Naive thymus-derived CD4-positive, alpha-beta T cell (primary cell): ENCODE measurements at regions not wholly inside any gene's neighbourhood (a gene's known extent, or its start where the extent isn't known, plus 50 kb on each side); places are given as distances from the start of the nearest gene placed in this dataset.

Experiments
- ATAC-seq: fragments of 150-1000 bp; cut with Tn5 transposase; 2 replicates; pipeline ENCODE4 v1.10.0; 2021; ENCODE audit warnings: mild to moderate bottlenecking, moderate library complexity
- CTCF ChIA-PET: fragments of 350-600 bp; sonication (Branson Sonifier 250); formaldehyde crosslinking; loops from one replicate; lab custom pipeline; 2021; ENCODE audit warnings: antibody characterized with exemption; lab: Charles Lee
- POLR2A ChIA-PET: fragments of 350-600 bp; sonication (Branson Sonifier 250); formaldehyde crosslinking; loops from one replicate; lab custom pipeline; 2021; ENCODE audit warnings: antibody characterized with exemption, inconsistent platforms; lab: Charles Lee
- DNase-seq, 9 donors: peaks; one replicate each; pipeline versions ENCODE4 v3.0.0 to v3.0.0-alpha.2; 2020 to 2022; ENCODE audit warnings: mixed read lengths in 1 of 9
- H3K27ac ChIP-seq: one replicate; pipeline ENCODE4 v1.7.0; 2013; ENCODE audit warnings: mild to moderate bottlenecking, low read depth, low read length, moderate library complexity
- H3K27me3 ChIP-seq, 2 donors: one replicate each; pipeline ENCODE4 v1.7.0; 2013; ENCODE audit warnings: low read length in 2 of 2, mild to moderate bottlenecking in 2 of 2, moderate library complexity in 2 of 2; ENCODE audit not compliant: control insufficient read depth in 2 of 2, insufficient read depth in 2 of 2
- H3K36me3 ChIP-seq, 3 experiments: 1 replicate in 2 of 3; 2 replicates in 1 of 3; pipeline ENCODE4 v1.7.0; 2013; ENCODE audit warnings: low read length in 3 of 3, mild to moderate bottlenecking in 3 of 3, moderate library complexity in 1 of 3; ENCODE audit not compliant: insufficient read depth in 3 of 3, control insufficient read depth in 2 of 3
- H3K4me1 ChIP-seq, 2 donors: one replicate each; pipeline ENCODE4 v1.7.0; 2013; ENCODE audit warnings: low read length in 2 of 2, mild to moderate bottlenecking in 2 of 2, moderate library complexity in 1 of 2; ENCODE audit not compliant: control insufficient read depth in 2 of 2, insufficient read depth in 2 of 2
- H3K4me3 ChIP-seq: 2 replicates; pipeline ENCODE4 v1.7.0; 2013; ENCODE audit warnings: mild to moderate bottlenecking, low read length
- H3K9me3 ChIP-seq, 3 experiments: 1 replicate in 2 of 3; 2 replicates in 1 of 3; pipeline ENCODE4 v1.7.0; 2013; ENCODE audit warnings: low read length in 3 of 3; ENCODE audit not compliant: control insufficient read depth in 2 of 3
- H3K27ac Mint-ChIP-seq, 9 donors: one replicate each; pipeline ENCODE4 v1.8.0; 2020 to 2022; ENCODE audit warnings: mixed read lengths in 9 of 9, mild to moderate bottlenecking in 8 of 9, moderate library complexity in 5 of 9, inconsistent platforms in 2 of 9
- H3K27me3 Mint-ChIP-seq, 5 donors: one replicate each; pipeline ENCODE4 v1.8.0; 2021 to 2022; ENCODE audit warnings: mixed read lengths in 5 of 5, mild to moderate bottlenecking in 1 of 5
- H3K36me3 Mint-ChIP-seq, 5 donors: one replicate each; pipeline ENCODE4 v1.8.0; 2020 to 2022; ENCODE audit warnings: mixed read lengths in 5 of 5, mild to moderate bottlenecking in 3 of 5, inconsistent platforms in 1 of 5
- H3K4me1 Mint-ChIP-seq, 7 donors: one replicate each; pipeline ENCODE4 v1.8.0; 2020 to 2022; ENCODE audit warnings: mixed read lengths in 7 of 7, mild to moderate bottlenecking in 3 of 7, inconsistent platforms in 1 of 7
- H3K4me3 Mint-ChIP-seq, 10 donors: one replicate each; pipeline ENCODE4 v1.8.0; 2020 to 2022; ENCODE audit warnings: mild to moderate bottlenecking in 10 of 10, mixed read lengths in 10 of 10, moderate library complexity in 6 of 10, inconsistent platforms in 2 of 10
- H3K9me3 Mint-ChIP-seq, 11 donors: one replicate each; pipeline ENCODE4 v1.8.0; 2020 to 2022; ENCODE audit warnings: mixed read lengths in 11 of 11, mild to moderate bottlenecking in 4 of 11, inconsistent platforms in 1 of 11, moderate library complexity in 1 of 11
- intact Hi-C, 2 donors: fragments of 100-400 bp; cut with micrococcal nuclease; formaldehyde crosslinking; loops; one replicate each; pipeline ENCODE4 v1.15.1; 2023

DNA sequence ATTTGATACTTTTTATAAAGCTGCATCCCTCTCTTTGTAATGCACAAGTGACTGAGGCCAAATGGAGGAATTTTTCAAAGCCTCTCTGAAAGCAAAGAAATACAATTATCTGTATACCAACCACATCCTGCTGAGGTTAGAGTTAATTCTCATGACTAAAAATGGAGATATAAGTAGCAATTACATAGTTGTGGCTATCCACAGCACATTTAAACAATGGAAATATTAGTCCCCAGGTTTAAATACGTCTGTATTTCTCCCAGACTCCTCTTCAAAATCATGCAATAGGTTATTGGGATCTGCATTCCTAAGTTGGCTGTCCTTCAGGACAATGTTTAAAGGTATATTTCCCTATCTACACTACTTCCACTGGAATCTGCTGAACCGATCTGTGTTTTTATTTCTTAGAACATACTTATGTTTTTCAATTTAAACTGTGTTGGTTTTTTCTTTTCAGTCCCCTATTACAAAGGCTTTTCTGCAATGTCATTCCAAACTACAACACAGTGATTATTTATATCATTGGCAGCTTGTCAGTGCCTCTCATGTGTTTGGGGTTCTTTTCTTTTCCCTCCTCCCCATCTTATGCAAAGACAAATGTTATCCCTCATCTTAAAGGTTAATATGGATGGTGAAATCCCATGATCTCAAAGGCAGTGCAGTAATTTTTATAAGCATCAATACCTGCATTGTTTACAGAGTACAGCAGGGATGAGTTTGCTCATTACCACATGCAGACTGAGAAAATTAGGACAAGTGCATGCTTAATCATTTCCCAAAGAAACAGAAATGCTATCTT lies 134.8 kb upstream of the FSHR start:
- Histone ChIP-seq H3K4me1 (no peaks in the 10 kb centered on the region), H3K36me3 (no peaks in the 10 kb centered on the region), H3K27me3 (no peaks in the 10 kb centered on the region), H3K4me3 (no peak overlapping the region), H3K27ac (no peak overlapping the region), H3K9me3 (no peaks in the 10 kb centered on the region)
- CTCF ChIA-PET: no interaction called here
- Mint-ChIP-seq H3K9me3 (peaks cover 0 to 20% (median 5%) of the 10 kb centered on the region in 11 donors), H3K4me3 (no peak overlapping the region), H3K27me3 (no peaks in the 10 kb centered on the region), H3K4me1 (no peaks in the 10 kb centered on the region), H3K27ac (no peak overlapping the region), H3K36me3 (no peaks in the 10 kb centered on the region)
- intact Hi-C loops: no loop called here
- ATAC-seq (no peak), DNase-seq (no peak)
- POLR2A ChIA-PET: no interaction called here

DNA sequence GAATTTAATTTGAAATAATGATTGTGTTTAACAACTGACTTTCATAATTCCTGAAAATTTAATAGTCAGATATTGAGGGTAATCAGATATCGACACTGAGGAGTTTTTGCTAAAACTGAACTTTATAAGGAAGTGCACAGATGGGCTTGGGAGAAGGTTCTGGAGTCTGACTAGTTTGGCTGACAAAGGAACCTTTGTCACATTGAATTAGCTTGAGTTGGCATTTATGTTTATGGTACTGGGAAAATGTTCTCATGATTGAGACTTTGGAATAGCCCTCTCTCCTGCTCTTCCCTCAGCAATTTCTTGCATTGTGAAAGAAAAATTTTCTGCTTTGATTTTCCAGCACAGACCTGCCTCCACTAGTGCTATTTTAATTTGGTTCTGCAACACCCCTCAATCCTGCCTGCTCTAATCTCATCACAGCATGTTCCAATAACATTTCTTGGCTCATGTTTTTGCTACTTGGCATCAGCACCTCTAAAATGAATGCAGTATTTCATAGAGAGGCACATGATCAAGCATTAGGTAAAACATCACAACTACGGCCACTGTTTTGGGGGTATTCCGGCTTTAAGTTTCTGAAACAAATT lies 133.9 kb upstream of the FSHR start:
- Histone ChIP-seq H3K9me3 (no peaks in the 10 kb centered on the region), H3K27ac (no peak overlapping the region), H3K27me3 (no peaks in the 10 kb centered on the region), H3K36me3 (no peaks in the 10 kb centered on the region), H3K4me3 (no peak overlapping the region), H3K4me1 (no peaks in the 10 kb centered on the region)
- no peaks in the 10 kb centered on the region for H3K36me3 Mint-ChIP-seq
- ChIA-PET POLR2A (no interaction called here), CTCF (no interaction called here)
- no peak overlapping the region for H3K4me3 Mint-ChIP-seq
- intact Hi-C loops: no loop called here
- no peaks in the 10 kb centered on the region for H3K27me3 Mint-ChIP-seq
- no peak for DNase-seq
- no peaks in the 10 kb centered on the region for H3K4me1 Mint-ChIP-seq
- peaks cover 0 to 20% (median 4%) of the 10 kb centered on the region in 11 donors for H3K9me3 Mint-ChIP-seq
- ATAC-seq: no peak
- no peak overlapping the region for H3K27ac Mint-ChIP-seq

GRCh38 chr2:49286726-49287125 lies 132.4 kb upstream of the FSHR start:
- ATAC-seq: no peak

DNA sequence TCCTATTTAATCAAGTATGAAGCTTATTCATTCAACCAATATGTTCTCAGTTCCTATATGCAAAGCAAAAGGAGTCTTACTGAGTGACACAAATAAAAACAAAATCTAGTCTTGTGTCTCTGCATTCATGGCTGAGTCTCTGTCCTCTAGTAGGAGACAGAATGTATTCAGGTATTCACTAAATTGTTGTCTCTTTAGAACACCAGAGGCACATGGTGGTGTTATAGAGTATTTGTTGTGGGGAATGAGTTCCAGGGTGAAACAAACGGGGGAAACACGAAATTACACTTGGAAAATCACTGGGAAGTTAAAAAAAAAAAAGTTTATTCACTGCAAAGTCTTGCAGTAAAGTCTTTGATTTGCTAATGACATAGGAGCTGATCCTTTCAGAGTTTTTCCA lies 131.7 kb upstream of the FSHR start:
- no peaks in the 10 kb centered on the region for H3K4me1 Mint-ChIP-seq
- H3K4me3 Mint-ChIP-seq: no peak overlapping the region
- POLR2A ChIA-PET: no interaction called here
- Histone ChIP-seq H3K27ac (no peak overlapping the region), H3K27me3 (no peaks in the 10 kb centered on the region), H3K4me1 (no peaks in the 10 kb centered on the region), H3K4me3 (no peak overlapping the region), H3K36me3 (no peaks in the 10 kb centered on the region), H3K9me3 (no peaks in the 10 kb centered on the region)
- DNase-seq (no peak), ATAC-seq (no peak)
- H3K36me3 Mint-ChIP-seq: no peaks in the 10 kb centered on the region
- H3K9me3 Mint-ChIP-seq: peaks cover 0 to 20% (median 2%) of the 10 kb centered on the region in 11 donors
- H3K27ac Mint-ChIP-seq: no peak overlapping the region
- intact Hi-C loops: no loop called here
- H3K27me3 Mint-ChIP-seq: no peaks in the 10 kb centered on the region
- CTCF ChIA-PET: no interaction called here

More at GRCh38 chr2:49286726-49287125, 132.4 kb upstream of the FSHR start:
- no peak overlapping the region for H3K4me3 Mint-ChIP-seq
- ChIA-PET POLR2A (no interaction called here), CTCF (no interaction called here)
- no peaks in the 10 kb centered on the region for H3K4me1 ChIP-seq
- no peak for DNase-seq
- peaks cover 0 to 19% (median 3%) of the 10 kb centered on the region in 11 donors for H3K9me3 Mint-ChIP-seq
- no peaks in the 10 kb centered on the region for H3K36me3 Mint-ChIP-seq
- no peaks in the 10 kb centered on the region for H3K9me3 ChIP-seq
- H3K27me3 ChIP-seq: no peaks in the 10 kb centered on the region
- intact Hi-C loops: loop anchor here in 1 of 2 donors (1.0 kb wide), 1 partner anchor 24 kb away; no protein-coding TSS in a partner anchor
- no peak overlapping the region for H3K27ac ChIP-seq
- H3K27ac Mint-ChIP-seq: no peak overlapping the region
- no peaks in the 10 kb centered on the region for H3K36me3 ChIP-seq
- no peaks in the 10 kb centered on the region for H3K4me1 Mint-ChIP-seq
- H3K27me3 Mint-ChIP-seq: no peaks in the 10 kb centered on the region
- H3K4me3 ChIP-seq: no peak overlapping the region

GRCh38 chr2:49278561-49278960 lies 124.2 kb upstream of the FSHR start:
- H3K9me3 Mint-ChIP-seq: peaks cover 0 to 30% (median 5%) of the 10 kb centered on the region in 11 donors
- ATAC-seq (no peak), DNase-seq (no peak)
- H3K4me3 ChIP-seq: no peak overlapping the region
- ChIA-PET POLR2A (no interaction called here), CTCF (no interaction called here)
- no peaks in the 10 kb centered on the region for H3K9me3 ChIP-seq
- no peak overlapping the region for H3K4me3 Mint-ChIP-seq
- no peaks in the 10 kb centered on the region for H3K4me1 ChIP-seq
- intact Hi-C loops: no loop called here
- no peak overlapping the region for H3K27ac ChIP-seq
- no peaks in the 10 kb centered on the region for H3K4me1 Mint-ChIP-seq
- no peaks in the 10 kb centered on the region for H3K36me3 Mint-ChIP-seq
- H3K27ac Mint-ChIP-seq: no peak overlapping the region
- no peaks in the 10 kb centered on the region for H3K27me3 Mint-ChIP-seq
- H3K27me3 ChIP-seq: no peaks in the 10 kb centered on the region
- H3K36me3 ChIP-seq: no peaks in the 10 kb centered on the region

GRCh38 chr2:49278141-49278540 lies 123.8 kb upstream of the FSHR start:
- ChIA-PET POLR2A (no interaction called here), CTCF (no interaction called here)
- no peak overlapping the region for H3K27ac ChIP-seq
- ATAC-seq (no peak), DNase-seq (no peak)
- H3K27me3 ChIP-seq: no peaks in the 10 kb centered on the region
- Mint-ChIP-seq H3K9me3 (peaks cover 0 to 30% (median 5%) of the 10 kb centered on the region in 11 donors), H3K27me3 (no peaks in the 10 kb centered on the region), H3K36me3 (no peaks in the 10 kb centered on the region), H3K4me1 (no peaks in the 10 kb centered on the region), H3K27ac (no peak overlapping the region), H3K4me3 (no peak overlapping the region)
- H3K36me3 ChIP-seq: no peaks in the 10 kb centered on the region
- intact Hi-C loops: no loop called here
- H3K4me3 ChIP-seq: no peak overlapping the region
- H3K4me1 ChIP-seq: no peaks in the 10 kb centered on the region
- H3K9me3 ChIP-seq: no peaks in the 10 kb centered on the region
